NCI-H2107 treated with DMSO at 0.1 percent for 48 hours (cell line): ENCODE measurements at regions not wholly inside any gene's neighbourhood (a gene's known extent, or its start where the extent isn't known, plus 50 kb on each side); places are given as distances from the start of the nearest gene placed in this dataset.
A peak's percentile ranks its signal among the peaks of the same experiment; 100 is the strongest.

Source experiments
- DNase-seq: peaks from one replicate; lab custom pipeline; 2025; ENCODE audit not compliant: unreplicated experiment; lab: John Stamatoyannopoulos, UW

GRCh38 chr3:182190056-182190455 is 478.3 kb downstream of the SOX2 start:
- DNase-seq: no peak

- no peak for DNase-seq
Measured at GRCh38 chr3:182198345-182198744, 486.6 kb downstream of the SOX2 start.

- DNase-seq: no peak
Measured at GRCh38 chr3:182201456-182202168, 489.9 kb downstream of the SOX2 start.

GRCh38 chr3:182212479-182213076 is 500.9 kb downstream of the SOX2 start:
- peak; percentile 94 for DNase-seq

- no peak for DNase-seq
Measured at GRCh38 chr3:182214416-182214815, 502.7 kb downstream of the SOX2 start.

- DNase-seq: no peak
Measured at GRCh38 chr3:182215881-182216280, 504.2 kb downstream of the SOX2 start.

GRCh38 chr3:182216311-182216970 is 504.7 kb downstream of the SOX2 start:
- DNase-seq: no peak

- no peak for DNase-seq
Measured at GRCh38 chr3:182220013-182220412, 508.3 kb downstream of the SOX2 start.

GRCh38 chr3:182220471-182220870 is 508.7 kb downstream of the SOX2 start:
- no peak for DNase-seq

GRCh38 chr3:182226995-182227394 is 515.3 kb downstream of the SOX2 start:
- DNase-seq: peak; percentile 41

GRCh38 chr3:182233405-182233804 is 521.7 kb downstream of the SOX2 start:
- no peak for DNase-seq

GRCh38 chr3:182233957-182234356 is 522.2 kb downstream of the SOX2 start:
- no peak for DNase-seq

GRCh38 chr3:182234881-182235280 is 523.2 kb downstream of the SOX2 start:
- no peak for DNase-seq

- DNase-seq: no peak
Measured at GRCh38 chr3:182235504-182235903, 523.8 kb downstream of the SOX2 start.

- no peak for DNase-seq
Measured at GRCh38 chr3:182238126-182238525, 526.4 kb downstream of the SOX2 start.

- no peak for DNase-seq
Measured at GRCh38 chr3:182239316-182239715, 527.6 kb downstream of the SOX2 start.

GRCh38 chr3:182240474-182240873 is 528.7 kb downstream of the SOX2 start:
- no peak for DNase-seq

GRCh38 chr3:182241196-182241765 is 529.6 kb downstream of the SOX2 start:
- no peak for DNase-seq

GRCh38 chr3:182241766-182242488 is 530.2 kb downstream of the SOX2 start:
- no peak for DNase-seq

- no peak for DNase-seq
Measured at GRCh38 chr3:182242489-182242942, 530.8 kb downstream of the SOX2 start.

- no peak for DNase-seq
Measured at GRCh38 chr3:182243625-182244024, 531.9 kb downstream of the SOX2 start.
